NB4 (cell line): ENCODE measurements at regions not wholly inside any gene's neighbourhood (a gene's known extent, or its start where the extent isn't known, plus 50 kb on each side); places are given as distances from the start of the nearest gene placed in this dataset.

Experiments
- CTCF ChIP-seq: IDR thresholded peaks from one replicate; pipeline ENCODE4 v1.5.1; 2012; ENCODE audit warnings: low read depth, low read length
- POLR2A ChIP-seq: IDR thresholded peaks from 2 replicates; pipeline ENCODE4 v1.6.1; 2011; ENCODE audit warnings: mild to moderate bottlenecking; ENCODE audit not compliant: insufficient read length; ENCODE audit errors: extremely low read depth

GRCh38 chr5:104400941-104401340 is 838.4 kb upstream of the NUDT12 start:
- no peak for TF ChIP-seq CTCF
- no peak for TF ChIP-seq POLR2A
